ENCODE measurements at regions not wholly inside any gene's neighbourhood (a gene's known extent, or its start where the extent isn't known, plus 50 kb on each side); places are given as distances from the start of the nearest gene placed in this dataset.

- no peak for DNase-seq (ENCODE audit: low spot score)
These were observed 159.3 kb upstream of the MYCN start for GRCh38 chr2:15780912-15781574.

DNA sequence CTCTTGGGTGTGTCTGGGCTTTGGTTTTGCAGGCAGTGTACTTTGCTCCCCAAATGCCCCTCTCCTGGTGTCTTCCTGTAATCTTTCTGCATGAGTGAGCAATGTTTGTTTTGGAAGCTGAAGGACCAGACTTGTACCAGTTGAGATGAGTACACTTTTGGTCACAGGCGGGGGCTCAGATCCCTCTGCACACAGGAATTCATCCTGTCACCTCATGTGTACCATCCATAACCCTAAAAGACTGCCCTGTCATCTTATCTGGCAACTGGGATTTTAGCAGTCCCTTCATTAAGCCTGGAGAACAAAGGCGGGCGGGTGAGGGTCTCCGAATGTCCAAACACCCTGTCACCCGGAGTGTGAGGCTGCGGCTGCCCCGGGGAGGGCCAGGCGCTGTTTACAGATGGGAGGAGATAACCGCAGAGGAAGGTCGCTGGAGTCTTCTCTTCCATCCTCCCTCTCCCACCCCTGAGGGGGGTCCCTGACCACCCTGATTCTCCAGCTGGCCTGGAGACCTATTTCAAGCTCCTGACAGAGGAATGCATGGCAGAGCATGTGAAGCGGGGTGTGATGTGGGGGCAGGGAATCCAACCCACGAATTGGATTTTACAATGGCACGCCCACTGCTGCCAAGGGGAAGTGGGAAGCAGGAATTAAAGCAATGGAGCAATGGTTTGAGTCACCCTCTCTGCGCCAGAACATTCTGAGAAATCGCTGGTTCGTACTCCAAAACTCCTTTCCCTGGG, 158.2 kb upstream of the MYCN start:
- DNase-seq (ENCODE audit: low spot score): peak; percentile 30

DNA sequence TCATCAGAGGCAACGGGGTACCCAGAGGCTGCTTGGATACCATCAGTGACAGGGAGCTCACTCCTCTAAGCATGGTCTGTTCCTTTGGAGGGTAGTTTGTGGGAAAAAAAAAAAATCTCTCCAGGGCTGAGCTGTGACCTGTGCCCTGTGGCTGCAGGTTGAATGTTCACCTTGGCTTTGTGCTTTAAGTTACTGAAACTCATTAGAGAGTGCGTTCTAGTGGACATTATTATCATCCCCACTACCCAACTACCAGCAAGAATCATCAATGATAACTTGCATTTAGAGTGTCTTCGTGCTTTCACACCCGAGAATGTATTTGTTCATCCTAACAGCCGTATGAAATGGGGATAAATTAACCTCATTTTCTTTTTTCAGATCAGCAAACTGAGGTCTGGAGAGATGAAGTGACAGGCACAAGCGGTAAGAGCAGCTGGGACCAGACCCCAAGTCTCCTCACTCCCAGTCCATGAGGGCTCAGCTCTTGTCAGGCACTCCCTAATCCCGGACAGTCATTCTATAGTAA, 157.5 kb upstream of the MYCN start:
- DNase-seq (ENCODE audit: low spot score): no peak

- DNase-seq (ENCODE audit: low spot score): no peak
These were observed 156.9 kb upstream of the MYCN start for GRCh38 chr2:15783489-15783888.

DNA sequence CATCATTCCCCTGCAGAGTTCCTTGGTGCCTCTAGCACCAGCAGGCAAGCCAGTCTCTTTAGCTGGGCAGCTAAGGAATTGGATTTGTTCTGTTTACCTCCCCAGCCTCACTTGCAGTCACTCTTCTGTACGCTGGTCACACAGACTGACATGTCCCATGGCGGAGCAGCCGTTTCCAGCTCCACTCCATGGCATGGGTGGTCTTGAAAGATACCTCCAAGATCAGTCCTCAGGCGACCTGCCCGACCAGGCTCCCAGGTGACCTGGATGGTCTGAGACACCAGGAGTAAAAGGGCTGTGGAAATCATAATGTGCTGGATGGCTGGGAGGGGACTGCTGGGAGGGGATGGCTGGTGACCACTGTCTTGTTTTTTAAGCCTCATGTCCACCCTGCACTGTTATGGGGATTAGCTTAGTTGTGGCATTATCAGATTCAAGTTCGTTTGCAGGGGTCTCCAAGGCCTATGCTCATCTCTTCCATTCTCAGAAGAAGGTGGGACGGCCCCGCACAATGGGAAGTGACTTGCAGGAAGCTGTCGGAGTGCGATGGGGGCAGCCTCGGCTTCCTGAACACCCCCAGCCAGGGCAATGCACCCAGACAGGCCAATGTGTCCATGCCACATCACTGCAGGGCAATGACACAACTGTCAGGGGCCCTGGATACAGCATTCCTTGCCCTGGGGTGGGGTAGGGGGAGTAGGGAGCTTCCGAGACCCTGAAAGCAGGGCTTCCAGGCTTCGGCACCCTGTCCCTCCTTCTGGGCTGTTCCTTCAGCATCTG, 156.1 kb upstream of the MYCN start:
- DNase-seq (ENCODE audit: low spot score): no peak

DNA sequence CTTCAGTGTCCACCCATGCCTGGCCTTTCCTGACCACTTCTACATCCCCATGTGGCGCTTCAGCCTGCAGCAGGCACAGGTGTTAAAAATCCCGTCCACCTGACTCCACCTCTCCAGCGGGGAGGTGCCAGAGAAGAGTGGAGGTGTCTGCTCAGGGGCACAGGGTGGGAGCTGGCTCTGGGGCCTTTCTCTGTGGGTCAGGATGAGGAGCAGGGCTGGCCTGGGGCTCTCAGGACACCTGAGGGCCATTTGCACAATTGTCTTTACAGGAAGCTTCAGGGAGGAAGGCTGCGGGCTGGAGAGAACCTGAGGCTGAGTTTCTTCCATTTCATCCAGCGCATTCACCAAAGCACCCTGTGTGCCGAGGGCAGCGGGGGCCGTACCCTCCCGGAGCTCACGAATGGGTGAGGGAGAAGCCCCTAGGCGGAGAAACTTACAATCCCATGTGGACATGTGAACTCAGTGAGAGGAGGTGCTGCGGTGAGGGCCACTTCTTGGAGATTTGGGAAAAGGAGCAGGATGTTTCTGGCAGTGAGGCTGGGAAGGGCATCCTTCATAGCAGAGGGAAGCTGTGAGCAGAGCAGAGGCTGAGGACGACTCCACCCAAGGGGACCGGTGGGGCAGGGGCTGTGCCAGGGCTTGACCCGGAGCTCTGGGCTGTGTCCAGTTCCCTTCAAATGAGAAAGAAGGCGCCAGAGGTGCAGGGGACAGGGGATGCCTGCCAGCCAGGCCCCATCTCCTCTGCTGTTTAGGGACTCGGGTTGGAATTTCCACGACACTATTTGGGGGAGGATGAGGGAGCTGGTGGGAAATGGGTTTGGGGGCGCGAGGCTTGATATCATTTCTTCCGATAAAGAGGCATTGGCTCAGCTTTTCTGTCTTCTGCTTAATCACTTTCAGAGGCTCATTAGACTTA, 155.2 kb upstream of the MYCN start:
- DNase-seq (ENCODE audit: low spot score): no peak

- no peak for DNase-seq (ENCODE audit: low spot score)
These were observed 154.2 kb upstream of the MYCN start for GRCh38 chr2:15786003-15786654.

- no peak for DNase-seq (ENCODE audit: low spot score)
These were observed 153.4 kb upstream of the MYCN start for GRCh38 chr2:15786901-15787300.

DNA sequence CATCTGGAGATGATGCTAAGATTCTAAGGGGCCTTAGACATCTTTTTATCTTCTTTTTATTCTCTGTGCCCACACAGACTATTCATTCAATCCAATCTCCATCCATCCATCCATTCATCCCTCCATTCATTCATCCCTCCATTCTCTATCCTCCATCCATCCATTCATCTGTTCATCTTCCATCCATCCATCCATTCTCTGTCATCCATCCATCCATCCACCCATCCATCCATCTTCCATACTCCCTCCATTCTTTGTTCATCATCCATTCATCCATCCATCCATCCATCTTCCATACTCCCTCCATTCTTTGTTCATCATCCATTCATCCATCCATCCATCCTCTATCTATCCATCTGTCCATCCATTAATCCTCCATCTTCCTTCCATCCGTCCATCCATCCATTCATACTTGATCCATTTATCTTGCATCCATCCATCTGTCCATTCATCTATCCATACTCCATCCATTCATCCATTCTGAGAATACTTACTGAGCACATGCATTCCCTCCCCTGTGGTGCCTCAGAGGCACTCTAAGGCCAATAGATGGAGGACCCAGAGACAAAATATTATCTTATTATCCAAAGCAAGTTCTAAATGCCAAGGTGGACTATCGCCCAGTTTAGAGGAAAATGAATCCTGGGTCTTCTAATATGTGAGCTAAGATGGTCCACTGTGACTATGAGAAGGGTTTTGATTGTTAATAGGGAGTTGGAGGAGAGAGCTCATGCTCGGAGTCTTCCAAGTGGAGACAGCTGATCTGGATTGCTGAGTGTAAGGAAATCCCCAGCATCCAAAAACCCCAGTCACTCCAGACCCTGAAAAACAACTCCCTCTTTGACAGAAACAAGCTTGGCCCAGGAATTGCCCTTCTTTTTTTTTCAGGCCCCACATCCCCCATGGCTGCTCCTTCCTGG, 152.6 kb upstream of the MYCN start:
- DNase-seq (ENCODE audit: low spot score): no peak

DNA sequence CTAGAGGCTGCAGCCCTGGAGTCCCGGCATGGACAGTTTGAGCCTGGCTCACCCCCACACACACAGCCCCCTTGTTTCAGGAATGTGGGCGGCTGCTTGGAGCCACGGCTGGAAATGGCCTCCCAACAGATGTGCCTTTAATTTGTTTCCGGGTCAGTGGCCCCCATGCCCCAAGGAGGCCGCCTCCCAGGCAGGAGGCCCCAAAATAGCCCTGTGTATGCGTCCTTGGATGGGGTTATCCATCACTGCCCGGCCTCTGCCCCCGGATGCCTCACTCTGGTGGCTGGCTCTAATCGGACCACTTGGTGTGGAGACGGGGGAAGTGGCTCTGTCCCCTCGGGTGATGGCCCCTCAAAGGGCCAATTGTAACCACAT, 151.9 kb upstream of the MYCN start:
- DNase-seq (ENCODE audit: low spot score): no peak

DNA sequence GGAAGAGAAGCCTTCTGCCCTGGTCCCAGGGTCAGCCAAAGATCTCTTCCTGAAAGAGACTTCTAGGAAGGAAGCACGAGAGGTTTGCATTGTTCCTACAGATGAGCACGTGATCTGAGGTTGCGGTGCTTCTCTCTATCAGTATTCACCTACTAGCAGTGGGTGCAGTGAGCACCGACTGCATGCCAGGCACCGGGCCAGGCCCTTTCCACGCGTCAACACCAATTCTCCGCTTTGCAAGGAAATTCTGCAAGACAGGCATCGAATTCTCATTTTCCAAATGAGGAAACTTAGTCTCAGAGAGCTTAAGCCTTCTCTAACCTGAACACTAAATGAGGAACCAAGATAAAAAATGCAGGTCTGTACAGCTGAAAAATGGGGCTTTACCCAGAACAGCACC, 151.5 kb upstream of the MYCN start:
- DNase-seq (ENCODE audit: low spot score): no peak

DNA sequence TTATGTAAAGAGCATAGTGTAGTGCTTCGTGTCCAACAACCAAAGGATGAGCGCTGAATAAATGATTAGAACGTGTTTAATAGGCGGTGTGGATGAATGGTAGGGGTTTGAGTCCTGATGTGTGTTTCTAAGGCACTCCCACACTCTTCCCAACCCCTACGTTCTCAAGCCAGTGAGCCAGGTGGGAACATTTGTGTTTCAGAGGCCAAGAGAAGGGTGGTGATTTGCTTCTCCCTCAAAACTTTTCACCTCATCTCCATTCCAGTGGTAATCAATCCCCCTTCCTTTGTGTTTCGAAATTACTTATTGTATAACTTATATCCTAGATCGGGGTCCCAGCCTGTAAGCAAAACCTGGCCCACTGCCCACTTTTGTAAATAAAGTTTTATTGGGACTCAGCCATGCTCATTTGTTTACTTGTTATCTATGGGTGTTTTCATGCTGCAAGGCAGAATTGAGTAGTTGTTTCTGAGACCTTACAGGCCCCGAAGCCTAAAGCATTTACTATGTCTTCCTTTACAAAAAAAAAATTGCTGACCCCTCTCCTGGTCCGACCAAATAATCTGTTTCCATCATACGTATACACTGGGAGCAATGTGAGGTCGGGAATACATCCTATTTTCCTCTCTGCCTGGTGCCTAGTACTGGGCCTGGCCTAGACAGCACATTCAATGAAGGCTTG, 150.8 kb upstream of the MYCN start:
- DNase-seq (ENCODE audit: low spot score): no peak

DNA sequence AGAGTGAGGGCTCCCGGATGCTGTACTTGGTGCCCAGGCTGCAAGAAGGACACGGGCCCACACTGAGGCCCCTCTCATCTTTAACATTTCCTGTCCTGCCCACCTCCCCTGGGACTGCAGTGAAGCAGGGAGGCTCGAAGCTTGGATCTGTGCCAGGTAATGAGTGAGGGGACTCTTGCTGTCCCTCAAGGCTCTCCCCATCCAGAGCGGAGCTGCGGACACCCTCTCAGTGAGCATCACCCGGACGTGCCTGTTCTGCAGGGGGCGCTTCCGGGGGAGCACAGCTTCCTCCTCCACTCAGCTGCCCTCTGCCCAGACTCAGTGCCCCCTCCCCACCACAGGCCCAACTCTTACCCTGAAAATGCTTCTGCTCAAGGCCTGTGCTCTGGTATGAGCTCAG, 150.0 kb upstream of the MYCN start:
- no peak for DNase-seq (ENCODE audit: low spot score)

GRCh38 chr2:15790838-15791237, 149.5 kb upstream of the MYCN start:
- no peak for DNase-seq (ENCODE audit: low spot score)

- no peak for DNase-seq (ENCODE audit: low spot score)
These were observed 149.1 kb upstream of the MYCN start for GRCh38 chr2:15791294-15791693.

GRCh38 chr2:15792331-15792730, 148.0 kb upstream of the MYCN start:
- no peak for DNase-seq (ENCODE audit: low spot score)

GRCh38 chr2:15793078-15793913, 147.1 kb upstream of the MYCN start:
- DNase-seq (ENCODE audit: low spot score): no peak

- DNase-seq (ENCODE audit: low spot score): no peak
These were observed 146.4 kb upstream of the MYCN start for GRCh38 chr2:15793978-15794377.

All from AG20443 (cell line).